Gastroesophageal sphincter (tissue), 4 donors: ENCODE measurements at regions not wholly inside any gene's neighbourhood (a gene's known extent, or its start where the extent isn't known, plus 50 kb on each side); places are given as distances from the start of the nearest gene placed in this dataset.

Experiments used
- ATAC-seq: fragments of 150-250 bp; one replicate; pipeline ENCODE4 v1.9.1; 2016; ENCODE audit warnings: mild to moderate bottlenecking, moderate library complexity
- H3K27ac ChIP-seq, 4 donors: fragments of 200-600 bp; sonication (generic) in 3 of 4; 1 replicate in 3 of 4; 2 replicates in 1 of 4; pipeline ENCODE4 v1.5.1; 2016 to 2019
- H3K27me3 ChIP-seq: fragments of 200-600 bp; sonication (generic); one replicate; pipeline ENCODE4 v1.5.1; 2019
- H3K36me3 ChIP-seq, 2 donors: fragments of 200-600 bp; sonication (generic); one replicate each; pipeline ENCODE4 v1.5.1; 2019; ENCODE audit warnings: control low read depth in 1 of 2
- H3K4me1 ChIP-seq, 3 donors: fragments of 200-600 bp; sonication (generic); 1 replicate in 2 of 3; 2 replicates in 1 of 3; pipeline ENCODE4 v1.5.1; 2016 to 2019; ENCODE audit warnings: control low read depth in 2 of 3
- H3K4me3 ChIP-seq, 2 donors: fragments of 200-600 bp; sonication (generic); one replicate each; pipeline ENCODE4 v1.5.1; 2019; ENCODE audit warnings: mild to moderate bottlenecking in 1 of 2, moderate library complexity in 1 of 2
- H3K9me3 ChIP-seq, 3 donors: fragments of 200-600 bp; sonication (generic); one replicate each; pipeline ENCODE4 v1.5.1; 2017 to 2019; ENCODE audit warnings: control low read depth in 2 of 3
- EP300 ChIP-seq: sonication (generic); formaldehyde crosslinking; IDR thresholded peaks from one replicate; pipeline ENCODE4 v1.6.1; 2017; ENCODE audit warnings: antibody characterized with exemption, mild to moderate bottlenecking
- POLR2A ChIP-seq, 2 donors: fragments of 450-650 bp; IDR thresholded peaks; one replicate each; pipeline ENCODE4 v1.6.1; 2017; ENCODE audit warnings: antibody characterized with exemption in 2 of 2, mild to moderate bottlenecking in 2 of 2, moderate library complexity in 1 of 2
- POLR2AphosphoS5 ChIP-seq: sonication (generic); formaldehyde crosslinking; IDR thresholded peaks from one replicate; pipeline ENCODE4 v1.6.1; 2017; ENCODE audit warnings: antibody characterized with exemption
- WGBS, 2 donors: methylation state at CpG; one replicate each; pipeline ENCODE4 v1.1.5; 2018; ENCODE audit warnings: low coverage in 1 of 2; 5-methylcytosine and 5-hydroxymethylcytosine counted together
- TF ChIP-seq, protein P1 (sequence below), 4 experiments: fragments of 200-600 bp in 2 of 4; fragments of 450-650 bp in 2 of 4; sonication (generic) in 1 of 4; IDR thresholded peaks; one replicate each; pipeline ENCODE4 v1.5.1; 2017 to 2019; ENCODE audit warnings: antibody characterized with exemption in 4 of 4, mild to moderate bottlenecking in 2 of 4, moderate library complexity in 2 of 4

DNA sequence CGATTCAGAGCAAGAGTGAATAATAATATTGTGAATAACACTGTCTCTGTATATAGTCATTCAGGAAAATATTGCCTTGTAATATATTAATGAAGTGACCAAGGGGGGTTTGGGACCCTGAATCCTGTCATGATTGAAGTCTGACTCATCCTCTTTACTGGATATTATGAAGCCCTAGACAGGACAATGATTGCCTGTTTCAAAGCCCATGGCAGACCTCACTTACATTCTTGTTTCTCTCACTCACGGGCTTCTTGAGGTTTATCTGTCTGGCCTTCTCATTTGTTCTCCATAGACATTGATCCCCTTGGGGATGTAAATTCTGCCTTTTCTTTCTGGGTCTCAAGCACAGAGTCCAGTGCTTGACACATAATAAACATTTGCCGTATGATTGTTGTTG is 449.3 kb upstream of the THRB start:
- Histone ChIP-seq H3K4me3 (no peak overlapping the region), H3K36me3 (no peaks in the 10 kb centered on the region), H3K27me3 (no peaks in the 10 kb centered on the region), H3K4me1 (no peaks in the 10 kb centered on the region), H3K9me3 (no peaks in the 10 kb centered on the region), H3K27ac (no peak overlapping the region)
- no peak for ATAC-seq
- 80 to 93% methylated on average over 3 of the region's 3 CpGs for WGBS, 2 donors
- TF ChIP-seq, protein P1, sequence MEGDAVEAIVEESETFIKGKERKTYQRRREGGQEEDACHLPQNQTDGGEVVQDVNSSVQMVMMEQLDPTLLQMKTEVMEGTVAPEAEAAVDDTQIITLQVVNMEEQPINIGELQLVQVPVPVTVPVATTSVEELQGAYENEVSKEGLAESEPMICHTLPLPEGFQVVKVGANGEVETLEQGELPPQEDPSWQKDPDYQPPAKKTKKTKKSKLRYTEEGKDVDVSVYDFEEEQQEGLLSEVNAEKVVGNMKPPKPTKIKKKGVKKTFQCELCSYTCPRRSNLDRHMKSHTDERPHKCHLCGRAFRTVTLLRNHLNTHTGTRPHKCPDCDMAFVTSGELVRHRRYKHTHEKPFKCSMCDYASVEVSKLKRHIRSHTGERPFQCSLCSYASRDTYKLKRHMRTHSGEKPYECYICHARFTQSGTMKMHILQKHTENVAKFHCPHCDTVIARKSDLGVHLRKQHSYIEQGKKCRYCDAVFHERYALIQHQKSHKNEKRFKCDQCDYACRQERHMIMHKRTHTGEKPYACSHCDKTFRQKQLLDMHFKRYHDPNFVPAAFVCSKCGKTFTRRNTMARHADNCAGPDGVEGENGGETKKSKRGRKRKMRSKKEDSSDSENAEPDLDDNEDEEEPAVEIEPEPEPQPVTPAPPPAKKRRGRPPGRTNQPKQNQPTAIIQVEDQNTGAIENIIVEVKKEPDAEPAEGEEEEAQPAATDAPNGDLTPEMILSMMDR (IDR thresholded peaks at IDR 0.05): no peak
- TF ChIP-seq EP300 (no peak), POLR2A (IDR thresholded peaks at IDR 0.05) (no peak), POLR2AphosphoS5 (no peak)

DNA sequence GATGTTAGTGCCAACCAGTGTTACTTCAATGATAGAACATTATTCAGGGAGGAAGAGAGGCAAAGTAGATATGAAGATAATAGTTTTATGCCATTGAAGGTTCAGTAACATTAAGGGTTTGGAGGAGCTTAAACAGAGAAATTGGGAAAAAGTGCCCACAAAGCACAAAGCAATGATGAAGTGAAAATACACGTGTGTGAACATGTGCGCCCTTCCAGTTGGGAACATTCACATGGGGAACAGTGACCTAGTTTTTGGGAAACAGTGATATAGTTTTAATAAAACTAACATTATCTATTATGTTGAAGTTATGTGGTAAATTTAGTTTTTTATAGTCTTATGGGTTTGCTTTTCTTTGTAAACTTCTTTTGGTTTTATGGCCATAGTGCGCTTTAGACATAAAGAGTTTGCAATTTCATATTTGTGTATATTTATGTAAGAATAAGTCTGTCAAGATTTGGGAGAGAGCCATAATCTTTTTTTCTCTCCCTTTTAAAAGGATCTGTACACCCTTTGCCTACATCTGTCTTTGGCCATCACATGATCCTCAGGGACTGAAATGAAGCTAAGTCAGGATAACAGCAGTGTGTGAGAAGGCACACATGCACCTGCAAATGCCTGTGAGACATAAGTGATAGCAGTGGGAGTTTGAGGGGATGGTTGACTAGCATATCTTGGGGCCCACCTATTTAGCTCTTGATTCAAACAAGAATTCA is 450.3 kb upstream of the THRB start:
- WGBS, 2 donors: 88 to 94% methylated on average over 3 of the region's 3 CpGs
- Histone ChIP-seq H3K4me3 (no peak overlapping the region), H3K9me3 (no peaks in the 10 kb centered on the region), H3K36me3 (no peaks in the 10 kb centered on the region), H3K27ac (no peak overlapping the region), H3K4me1 (no peaks in the 10 kb centered on the region), H3K27me3 (no peaks in the 10 kb centered on the region)
- TF ChIP-seq POLR2AphosphoS5 (no peak), POLR2A (IDR thresholded peaks at IDR 0.05) (no peak), EP300 (no peak)
- TF ChIP-seq, protein P1 (IDR thresholded peaks at IDR 0.05): no peak
- ATAC-seq: no peak

DNA sequence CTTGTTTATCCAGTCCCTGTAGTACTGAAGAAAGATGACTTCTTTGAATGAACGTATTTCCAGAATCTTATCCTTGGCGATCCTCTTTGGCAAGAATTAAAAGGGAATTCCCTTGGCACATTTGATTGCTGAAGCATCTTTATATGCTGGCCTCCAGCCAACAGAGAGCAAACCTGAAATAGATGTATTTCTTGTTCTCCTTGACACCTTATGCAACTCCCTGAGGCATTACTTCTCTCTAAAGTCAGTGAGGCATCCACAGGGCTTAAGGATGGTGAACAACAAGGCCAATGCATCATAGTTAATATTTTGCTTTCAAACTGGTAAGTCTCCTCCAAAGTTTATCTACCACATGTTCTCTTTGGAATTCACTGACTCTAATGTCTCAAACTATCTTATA is 450.9 kb upstream of the THRB start:
- H3K4me3 ChIP-seq: no peak overlapping the region
- TF ChIP-seq POLR2A (IDR thresholded peaks at IDR 0.05) (no peak), POLR2AphosphoS5 (no peak)
- TF ChIP-seq, protein P1 (IDR thresholded peaks at IDR 0.05): no peak
- no peaks in the 10 kb centered on the region for H3K4me1 ChIP-seq
- no peak for ATAC-seq
- H3K36me3 ChIP-seq: no peaks in the 10 kb centered on the region
- no peak overlapping the region for H3K27ac ChIP-seq
- no peaks in the 10 kb centered on the region for H3K9me3 ChIP-seq
- H3K27me3 ChIP-seq: no peaks in the 10 kb centered on the region
- WGBS, 2 donors: 17 to 37% methylated on average over 2 of the region's 2 CpGs

DNA sequence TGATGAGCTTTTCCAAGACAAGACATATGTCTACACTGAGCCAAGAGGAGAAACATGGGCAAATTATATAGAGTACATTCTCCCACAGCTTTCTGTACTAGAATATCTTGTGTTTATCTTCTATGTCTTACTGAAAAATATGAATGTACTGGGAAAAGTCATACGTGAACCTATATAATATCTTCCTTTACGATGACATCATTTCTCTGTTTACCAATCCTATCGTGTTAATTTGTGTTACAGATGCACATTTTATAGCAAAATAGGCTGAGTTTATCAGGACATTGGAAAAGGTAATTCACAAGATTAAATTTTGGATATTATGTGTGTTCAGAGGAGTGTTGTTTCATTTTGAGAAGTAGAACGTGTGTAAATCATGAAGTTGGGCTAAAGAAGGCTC is 452.5 kb upstream of the THRB start:
- Histone ChIP-seq H3K27ac (no peak overlapping the region), H3K36me3 (no peaks in the 10 kb centered on the region), H3K4me3 (no peak overlapping the region), H3K4me1 (no peaks in the 10 kb centered on the region), H3K9me3 (no peaks in the 10 kb centered on the region), H3K27me3 (no peaks in the 10 kb centered on the region)
- 78 to 92% methylated on average over 3 to 4 of the region's 4 CpGs for WGBS, 2 donors
- TF ChIP-seq POLR2A (IDR thresholded peaks at IDR 0.05) (no peak), EP300 (no peak), POLR2AphosphoS5 (no peak)
- TF ChIP-seq, protein P1 (IDR thresholded peaks at IDR 0.05): no peak
- ATAC-seq: no peak

DNA sequence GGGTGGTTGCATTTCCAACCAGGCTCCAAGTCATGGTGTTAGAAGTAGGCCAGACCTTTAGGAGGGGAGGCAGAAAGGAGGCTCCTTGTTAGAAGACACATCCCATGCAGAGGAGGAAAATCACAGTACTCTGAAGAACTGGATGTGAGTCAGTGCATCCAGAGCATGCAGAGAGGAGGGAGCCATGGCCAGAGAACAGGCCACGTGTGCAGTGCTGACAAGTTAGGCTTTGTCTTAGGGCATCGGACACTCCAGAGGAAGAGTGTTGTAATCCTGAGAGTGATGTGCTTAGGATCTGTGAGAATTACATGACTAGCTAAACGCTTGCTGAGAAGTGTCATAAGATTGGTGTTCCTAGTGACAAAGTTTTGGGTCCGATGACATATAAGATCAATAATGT is 456.5 kb upstream of the THRB start:
- 85 to 94% methylated on average over 3 to 4 of the region's 4 CpGs for WGBS, 2 donors
- Histone ChIP-seq H3K4me3 (no peak overlapping the region), H3K27ac (no peak overlapping the region), H3K36me3 (no peaks in the 10 kb centered on the region), H3K4me1 (no peaks in the 10 kb centered on the region), H3K27me3 (no peaks in the 10 kb centered on the region), H3K9me3 (no peaks in the 10 kb centered on the region)
- ATAC-seq: no peak
- TF ChIP-seq POLR2AphosphoS5 (no peak), EP300 (no peak), POLR2A (IDR thresholded peaks at IDR 0.05) (no peak)
- TF ChIP-seq, protein P1 (IDR thresholded peaks at IDR 0.05): no peak
